MG63 (cell line): ENCODE measurements at regions not wholly inside any gene's neighbourhood (a gene's known extent, or its start where the extent isn't known, plus 50 kb on each side); places are given as distances from the start of the nearest gene placed in this dataset.

Source experiments
- DNase-seq: peaks from one replicate; pipeline ENCODE4 v3.0.0-alpha.2; 2020
- H3K27me3 ChIP-seq: fragments of 250-450 bp; sonication (Bioruptor Pico); 2 replicates; pipeline ENCODE4 v1.5.1; 2020; ENCODE audit warnings: mild to moderate bottlenecking, moderate library complexity
- H3K36me3 ChIP-seq: fragments of 250-450 bp; sonication (Bioruptor Pico); 2 replicates; pipeline ENCODE4 v1.5.1; 2020; ENCODE audit warnings: mild to moderate bottlenecking, moderate library complexity
- H3K4me3 ChIP-seq: fragments of 250-450 bp; sonication (Bioruptor Pico); 2 replicates; pipeline ENCODE4 v1.5.1; 2020; ENCODE audit warnings: mild to moderate bottlenecking, moderate library complexity
- H3K9me3 ChIP-seq: fragments of 250-450 bp; sonication (Bioruptor Pico); 2 replicates; pipeline ENCODE4 v1.5.1; 2020; ENCODE audit warnings: mild to moderate bottlenecking, moderate library complexity

GRCh38 chr5:174409070-174409469 is 315.3 kb upstream of the MSX2 start:
- Histone ChIP-seq H3K4me3 (no peak overlapping the region), H3K27me3 (no peaks in the 10 kb centered on the region), H3K9me3 (peaks cover 4% of the 10 kb centered on the region), H3K36me3 (no peaks in the 10 kb centered on the region)
- no peak for DNase-seq

DNA sequence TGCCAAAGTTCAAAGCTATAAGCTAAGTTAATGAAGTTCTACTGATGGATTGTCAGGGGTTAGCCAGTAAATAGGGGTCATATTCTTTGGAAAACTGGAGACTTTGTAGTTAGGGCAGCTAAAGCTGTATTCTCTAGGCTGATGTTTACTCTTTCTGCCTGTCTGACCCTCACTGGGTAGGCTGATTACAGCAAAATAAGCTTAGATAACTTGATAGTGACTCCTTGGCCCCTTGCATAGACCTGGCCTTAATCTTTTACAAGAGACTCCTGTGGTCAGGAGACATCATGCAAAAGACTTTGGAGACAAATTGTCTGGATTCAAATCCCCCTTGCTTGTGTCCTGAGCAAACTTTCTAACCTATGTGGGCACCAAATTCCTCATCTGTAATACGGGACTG is 314.4 kb upstream of the MSX2 start:
- DNase-seq: no peak
- Histone ChIP-seq H3K27me3 (no peaks in the 10 kb centered on the region), H3K36me3 (no peaks in the 10 kb centered on the region), H3K4me3 (no peak overlapping the region), H3K9me3 (peaks cover 4% of the 10 kb centered on the region)

- Histone ChIP-seq H3K36me3 (no peaks in the 10 kb centered on the region), H3K9me3 (peaks cover 4% of the 10 kb centered on the region), H3K27me3 (no peaks in the 10 kb centered on the region), H3K4me3 (no peak overlapping the region)
- DNase-seq: peak; percentile 79
These were observed 313.5 kb upstream of the MSX2 start for GRCh38 chr5:174410716-174411478.

DNA sequence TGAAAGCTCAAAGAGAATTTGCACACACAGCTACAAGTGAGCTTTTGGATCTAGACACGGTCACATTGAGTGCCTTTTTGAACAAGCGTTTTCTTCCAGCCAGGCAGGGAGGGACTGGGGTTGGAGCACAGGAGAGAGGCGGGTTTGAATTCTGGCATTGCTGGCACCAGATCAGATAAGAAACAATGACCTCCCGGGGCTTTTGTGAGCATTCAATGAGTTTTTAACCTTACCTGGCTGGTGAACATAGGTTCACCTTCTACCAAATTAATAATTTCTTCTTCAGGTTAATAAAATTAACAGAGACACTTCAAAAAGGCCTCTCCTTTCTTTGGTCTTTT is 312.9 kb upstream of the MSX2 start:
- DNase-seq: no peak

DNA sequence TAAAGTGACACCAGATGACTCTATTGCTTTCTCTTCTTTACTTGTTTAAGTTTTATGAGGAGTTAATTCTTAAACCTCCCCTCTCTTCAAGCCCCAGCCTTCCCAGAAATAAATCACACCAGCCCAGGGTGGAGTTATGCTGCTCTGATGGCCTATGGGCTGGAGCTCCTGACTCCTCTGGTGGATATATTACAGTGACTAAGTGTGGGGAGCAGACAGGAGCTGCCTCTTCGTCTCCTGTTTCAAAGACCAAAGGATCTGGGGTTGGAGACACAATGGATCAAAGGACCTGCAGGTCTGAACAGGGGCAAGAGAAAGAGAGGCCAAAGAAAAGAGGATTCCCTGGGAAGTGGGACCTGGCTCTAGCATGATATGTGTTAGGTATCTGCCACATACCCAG is 312.0 kb upstream of the MSX2 start:
- no peaks in the 10 kb centered on the region for H3K27me3 ChIP-seq
- no peaks in the 10 kb centered on the region for H3K36me3 ChIP-seq
- no peak overlapping the region for H3K4me3 ChIP-seq
- DNase-seq: peak; percentile 40
- H3K9me3 ChIP-seq: peaks cover 4% of the 10 kb centered on the region

More for the DNA sequence above, 312.9 kb upstream of the MSX2 start:
- Histone ChIP-seq H3K9me3 (peaks cover 4% of the 10 kb centered on the region), H3K27me3 (no peaks in the 10 kb centered on the region), H3K4me3 (no peak overlapping the region), H3K36me3 (no peaks in the 10 kb centered on the region)

- Histone ChIP-seq H3K9me3 (peaks cover 4% of the 10 kb centered on the region), H3K27me3 (no peaks in the 10 kb centered on the region), H3K36me3 (no peaks in the 10 kb centered on the region), H3K4me3 (no peak overlapping the region)
- DNase-seq: peak; percentile 92
These were observed 311.4 kb upstream of the MSX2 start for GRCh38 chr5:174412941-174413340.

DNA sequence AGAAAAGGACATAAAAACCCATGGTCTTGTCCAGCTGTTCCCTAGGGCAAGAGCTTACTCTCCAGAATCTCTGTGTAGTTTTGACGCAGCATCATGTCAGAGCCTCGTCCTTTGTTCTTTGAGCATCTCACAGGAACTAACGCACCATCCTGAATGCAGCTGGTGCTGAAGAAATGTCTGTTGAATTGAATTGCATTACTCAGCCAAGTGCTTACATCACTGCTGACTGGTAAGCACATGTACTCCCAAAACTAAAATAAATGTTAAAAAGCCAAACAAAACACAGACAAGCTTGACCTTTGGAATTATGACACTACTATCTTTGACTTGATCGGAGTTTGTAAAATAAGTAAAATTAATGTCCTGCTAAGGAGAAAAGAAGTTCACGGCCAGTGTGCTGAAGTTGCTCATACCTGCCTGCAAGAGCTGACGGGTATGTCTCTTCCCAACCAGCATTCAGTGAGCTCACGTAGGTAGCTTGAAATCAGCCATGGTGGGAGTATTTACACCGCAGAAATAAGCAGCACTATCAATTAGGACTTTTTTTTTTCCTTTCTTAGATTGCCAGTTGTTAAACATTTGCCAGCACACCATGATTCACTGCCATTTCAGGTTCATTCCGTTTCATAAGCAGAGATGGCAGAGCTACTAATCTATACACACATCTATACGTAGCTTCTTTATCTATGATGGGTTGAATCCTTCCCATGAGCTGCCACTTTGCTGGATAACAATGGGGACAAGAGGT is 310.6 kb upstream of the MSX2 start:
- DNase-seq: peak; percentile 59
- Histone ChIP-seq H3K4me3 (no peak overlapping the region), H3K36me3 (no peaks in the 10 kb centered on the region), H3K27me3 (no peaks in the 10 kb centered on the region), H3K9me3 (peaks cover 4% of the 10 kb centered on the region)

DNA sequence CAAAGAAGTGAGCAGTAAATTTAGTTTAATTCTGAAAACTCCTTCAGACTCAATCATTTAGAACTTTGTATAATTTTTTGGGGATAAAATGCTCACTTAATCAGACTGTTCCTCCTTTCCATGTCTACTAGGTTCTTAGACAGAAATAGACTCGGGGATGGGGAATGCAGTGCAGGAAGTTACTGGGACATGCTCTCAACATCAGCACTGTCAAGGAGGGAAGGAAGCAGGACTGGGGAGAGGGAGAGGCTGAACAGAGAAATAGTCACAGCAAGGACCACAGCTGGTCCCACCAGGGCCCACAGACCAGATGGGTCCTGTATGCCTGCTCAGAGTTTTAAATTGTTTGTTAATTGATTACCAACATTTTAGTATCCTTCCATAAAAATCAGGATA is 310.1 kb upstream of the MSX2 start:
- no peak overlapping the region for H3K4me3 ChIP-seq
- no peaks in the 10 kb centered on the region for H3K36me3 ChIP-seq
- no peak for DNase-seq
- H3K9me3 ChIP-seq: peaks cover 4% of the 10 kb centered on the region
- no peaks in the 10 kb centered on the region for H3K27me3 ChIP-seq

GRCh38 chr5:174418809-174419539 is 305.4 kb upstream of the MSX2 start:
- no peaks in the 10 kb centered on the region for H3K27me3 ChIP-seq
- H3K36me3 ChIP-seq: no peaks in the 10 kb centered on the region
- peak; percentile 40 for DNase-seq
- H3K4me3 ChIP-seq: peak overlapping the region; percentile 7
- no peaks in the 10 kb centered on the region for H3K9me3 ChIP-seq

DNA sequence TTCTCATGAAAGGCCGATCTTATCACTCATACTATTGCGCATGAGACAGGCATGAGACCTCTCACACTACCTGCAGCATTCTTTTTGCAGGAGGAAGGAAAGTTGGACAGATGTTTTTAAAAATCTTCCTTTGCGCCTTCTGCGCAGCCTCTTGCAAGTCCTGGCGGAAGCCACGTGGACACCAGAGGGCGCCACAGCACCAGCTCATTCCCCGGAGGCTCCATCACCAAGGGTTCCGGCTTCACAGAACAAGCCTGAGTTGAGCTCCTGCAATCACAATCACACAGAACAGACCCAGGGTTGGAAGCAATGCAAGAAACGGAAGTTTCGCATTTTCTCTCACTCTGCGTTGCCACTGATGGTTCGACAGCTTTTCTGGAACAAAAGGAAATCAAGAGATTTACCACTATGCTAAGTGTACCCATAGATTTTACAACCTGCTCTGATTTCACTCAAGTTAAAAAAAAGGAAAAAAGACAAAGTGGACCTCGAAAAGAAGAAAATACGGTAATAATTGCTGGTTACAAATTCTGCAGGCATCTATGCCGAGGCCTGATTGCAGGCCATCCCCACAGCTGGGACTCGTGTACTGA is 304.7 kb upstream of the MSX2 start:
- Histone ChIP-seq H3K27me3 (no peaks in the 10 kb centered on the region), H3K4me3 (peak overlapping the region; percentile 7), H3K36me3 (no peaks in the 10 kb centered on the region), H3K9me3 (no peaks in the 10 kb centered on the region)
- peak; percentile 87 for DNase-seq

DNA sequence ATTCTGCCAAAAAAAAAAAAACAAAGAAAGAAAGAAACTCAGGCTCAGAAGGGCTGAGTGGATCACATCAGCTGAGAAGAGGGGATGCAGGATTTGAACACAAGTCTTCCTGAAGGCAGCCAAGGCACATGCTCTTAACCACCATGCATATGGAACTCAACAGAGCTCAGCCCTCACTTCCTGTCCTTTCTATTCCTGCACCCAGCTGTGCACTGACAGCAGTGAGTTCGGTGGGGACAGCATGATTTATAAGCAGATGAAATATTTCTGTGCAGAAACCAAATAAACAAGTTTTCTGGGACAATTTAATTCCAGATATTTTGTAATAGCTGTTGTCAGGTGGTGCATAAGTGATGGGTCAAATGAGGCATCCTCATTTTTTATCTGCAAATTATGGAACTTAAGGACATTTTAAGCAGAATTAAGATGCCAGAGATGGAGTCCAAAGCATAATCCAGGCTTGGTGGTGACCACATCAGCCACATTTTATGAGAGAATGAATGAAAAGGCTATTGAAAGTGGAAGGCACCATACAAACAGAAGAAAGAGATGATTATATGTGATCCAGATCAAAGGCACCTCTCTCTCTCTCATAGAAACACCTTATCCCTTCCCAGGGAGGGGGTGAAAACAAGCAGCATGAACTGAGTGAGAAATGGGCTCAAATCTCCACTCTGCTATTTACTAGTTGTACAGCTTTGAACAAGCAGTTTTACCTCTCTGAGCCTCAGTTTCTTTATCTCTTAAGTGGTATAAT is 303.6 kb upstream of the MSX2 start:
- Histone ChIP-seq H3K36me3 (no peaks in the 10 kb centered on the region), H3K27me3 (no peaks in the 10 kb centered on the region), H3K9me3 (no peaks in the 10 kb centered on the region), H3K4me3 (no peak overlapping the region)
- no peak for DNase-seq

GRCh38 chr5:174421408-174421805 is 303.0 kb upstream of the MSX2 start:
- H3K9me3 ChIP-seq: no peaks in the 10 kb centered on the region
- no peak overlapping the region for H3K4me3 ChIP-seq
- no peaks in the 10 kb centered on the region for H3K27me3 ChIP-seq
- no peaks in the 10 kb centered on the region for H3K36me3 ChIP-seq
- no peak for DNase-seq

DNA sequence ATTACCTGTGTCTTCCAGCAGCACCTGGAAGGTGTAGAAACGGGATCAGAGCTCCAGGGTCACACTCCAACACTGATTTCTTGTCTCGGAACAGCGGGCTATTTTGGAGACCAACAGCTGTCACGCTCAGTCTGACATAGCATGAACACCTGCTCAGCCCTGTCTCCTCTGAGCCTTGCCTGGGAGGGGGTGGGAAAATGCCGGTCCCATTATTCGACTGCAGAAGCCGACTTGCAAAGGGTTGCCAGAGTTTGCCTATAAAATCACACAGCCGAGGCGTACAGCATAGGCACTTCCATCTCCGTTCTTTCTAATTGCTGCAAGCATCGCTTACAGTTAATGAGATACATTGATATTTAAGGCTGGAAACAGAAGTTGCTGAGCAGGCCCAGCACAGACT is 300.8 kb upstream of the MSX2 start:
- Histone ChIP-seq H3K27me3 (no peaks in the 10 kb centered on the region), H3K36me3 (no peaks in the 10 kb centered on the region), H3K9me3 (no peaks in the 10 kb centered on the region), H3K4me3 (no peak overlapping the region)
- DNase-seq: no peak

DNA sequence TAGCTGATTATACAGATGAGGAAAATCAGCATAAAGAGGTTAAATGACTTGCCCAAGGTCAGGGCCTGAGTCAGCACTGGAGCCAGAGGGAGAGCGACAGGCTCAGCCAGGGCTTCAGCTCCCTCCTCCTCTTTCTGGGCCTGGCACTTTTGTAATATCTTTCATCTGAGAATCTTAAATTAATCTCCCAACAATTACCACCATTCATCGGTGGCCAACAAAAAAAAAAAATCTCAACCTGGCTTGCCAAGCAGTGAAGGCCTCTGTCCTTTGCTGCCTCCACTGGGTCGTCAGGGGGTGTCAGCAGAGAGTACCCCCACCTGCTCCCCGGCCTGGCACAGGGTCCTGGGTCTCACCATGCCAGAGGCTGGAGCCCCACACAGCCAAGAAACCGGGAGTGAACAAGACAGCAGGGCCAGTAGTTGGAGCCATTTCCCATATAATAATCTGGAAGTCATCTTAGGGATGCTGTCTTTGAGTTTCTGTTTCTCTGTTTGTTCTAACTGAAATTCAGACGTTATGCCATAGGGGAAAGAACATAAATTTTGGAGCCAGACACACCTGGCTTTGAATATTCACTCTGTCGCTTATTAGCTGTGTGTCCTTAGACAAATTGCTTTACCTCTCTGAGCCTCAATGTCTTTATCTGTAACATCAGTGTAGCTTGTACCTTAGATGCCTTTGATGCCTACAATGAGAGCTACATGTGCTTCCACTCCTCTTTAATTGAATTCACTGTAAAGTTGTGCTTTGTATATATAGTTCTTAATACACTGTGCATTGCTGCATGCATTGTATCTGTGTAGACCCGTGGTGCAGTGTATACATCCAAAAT is 299.9 kb upstream of the MSX2 start:
- H3K27me3 ChIP-seq: no peaks in the 10 kb centered on the region
- H3K9me3 ChIP-seq: no peaks in the 10 kb centered on the region
- DNase-seq: peak; percentile 16
- no peaks in the 10 kb centered on the region for H3K36me3 ChIP-seq
- no peak overlapping the region for H3K4me3 ChIP-seq

GRCh38 chr5:174425271-174425963 is 299.0 kb upstream of the MSX2 start:
- no peaks in the 10 kb centered on the region for H3K36me3 ChIP-seq
- no peak overlapping the region for H3K4me3 ChIP-seq
- H3K27me3 ChIP-seq: no peaks in the 10 kb centered on the region
- DNase-seq: no peak
- no peaks in the 10 kb centered on the region for H3K9me3 ChIP-seq
